ENCODE measurements at regions not wholly inside any gene's neighbourhood (a gene's known extent, or its start where the extent isn't known, plus 50 kb on each side); places are given as distances from the start of the nearest gene placed in this dataset.

- H4K5ac ChIP-seq (ENCODE audit: insufficient read length, low read depth, low read length): no peak overlapping the region
- no peak overlapping the region for H2BK20ac ChIP-seq (ENCODE audit: low read depth, low read length, poor library complexity, severe bottlenecking)
Observed at GRCh38 chr13:22061806-22062391, 391.0 kb downstream of the FGF9 start.

More at GRCh38 chr13:22061806-22062391, 391.0 kb downstream of the FGF9 start:
- H2AFZ ChIP-seq (ENCODE audit: low read length): no peak overlapping the region
- no peak overlapping the region for H2BK120ac ChIP-seq (ENCODE audit: low read depth, low read length, poor library complexity, severe bottlenecking)
- H2AK5ac ChIP-seq (ENCODE audit: insufficient read length, low read length): no peak overlapping the region
- H3K4ac ChIP-seq (ENCODE audit: low read depth, low read length): no peak overlapping the region
- no peaks in the 10 kb centered on the region for H3K36me3 Mint-ChIP-seq (ENCODE audit: insufficient read depth in 1 of 3, low read depth in 3 of 3)
- no peak overlapping the region for H3K27ac ChIP-seq (ENCODE audit: insufficient read length, low read depth, low read length)
- WGBS (ENCODE audit: extremely low coverage, insufficient read length, low lambda C conversion rate): no CpG with 5 or more reads among the region's 7 CpGs
- peaks cover 4% of the 10 kb centered on the region for H3K27me3 Mint-ChIP-seq (ENCODE audit: low read depth)
- no peaks in the 10 kb centered on the region for H4K20me1 ChIP-seq (ENCODE audit: control insufficient read depth, insufficient read depth, insufficient read length)
- no peaks in the 10 kb centered on the region for H3K23me2 ChIP-seq (ENCODE audit: insufficient read length, low read depth, low read length, poor library complexity, severe bottlenecking)
- no peak overlapping the region for H3K4me3 Mint-ChIP-seq
- H3K4me1 ChIP-seq (ENCODE audit: insufficient read depth, low read length): peaks cover 6% of the 10 kb centered on the region; the same call in 1 of the 2 replicates
- H3K27ac Mint-ChIP-seq: no peak overlapping the region
- no peaks in the 10 kb centered on the region for H3K27me3 ChIP-seq (ENCODE audit: insufficient read depth, low read length)
- no peak overlapping the region for H3K23ac ChIP-seq (ENCODE audit: insufficient read length, low read depth, low read length)
- H3K9me3 Mint-ChIP-seq: no peaks in the 10 kb centered on the region
- no peak overlapping the region for H3T11ph ChIP-seq (ENCODE audit: low read length)
- H3K9ac ChIP-seq (ENCODE audit: extremely low read depth, insufficient read length, low read length): no peak overlapping the region
- no peak overlapping the region for H3K14ac ChIP-seq (ENCODE audit: insufficient read depth, low read length)
- H3K4me2 ChIP-seq (ENCODE audit: insufficient read depth, insufficient read length, low read length): no peak overlapping the region
- no peaks in the 10 kb centered on the region for H3K9me3 ChIP-seq (ENCODE audit: control insufficient read depth, low read depth, low read length)
- no peak overlapping the region for H3K56ac ChIP-seq (ENCODE audit: insufficient read length, low read depth, low read length)
- H4K91ac ChIP-seq (ENCODE audit: insufficient read length, low read depth, low read length): no peak overlapping the region
- no peak overlapping the region for H3K18ac ChIP-seq (ENCODE audit: insufficient read length, low read depth, low read length)
- no peak for TF ChIP-seq CTCF (conservative IDR thresholded peaks at IDR 0.05)
- no peak overlapping the region for H4K8ac ChIP-seq (replicated peaks; ENCODE audit: insufficient read length, low read depth, low read length)
- H2BK5ac ChIP-seq (ENCODE audit: insufficient read length, low read length): no peak overlapping the region
- DNase-seq: no peak
- H3K79me2 ChIP-seq (ENCODE audit: insufficient read depth, low read length): no peaks in the 10 kb centered on the region
- no peaks in the 10 kb centered on the region for H3K79me1 ChIP-seq (ENCODE audit: insufficient read depth, low read depth, low read length, poor library complexity, severe bottlenecking)
- peaks cover 26 to 30% of the 10 kb centered on the region in 2 experiments for H3K4me1 Mint-ChIP-seq
- no peak overlapping the region for H2BK12ac ChIP-seq (ENCODE audit: insufficient read length, low read depth, low read length)
- H2BK15ac ChIP-seq (ENCODE audit: low read depth, low read length): no peak overlapping the region
